ENCODE measurements at regions not wholly inside any gene's neighbourhood (a gene's known extent, or its start where the extent isn't known, plus 50 kb on each side); places are given as distances from the start of the nearest gene placed in this dataset.
"Not testable (repeated sequence)": the region's sequence is repeated elsewhere in the genome, so short reads cannot be mapped to it uniquely, and the experiment has no call there.

GRCh38 chr16:31975826-31976419 lies 102.3 kb downstream of the ZNF267 start:
- CTCF ChIA-PET; H3K36me3 ChIP-seq (ENCODE audit: insufficient read depth, low read length); H3K4me3 ChIP-seq (ENCODE audit: low read length); H3K4me3 Mint-ChIP-seq; H3K4me1 ChIP-seq (ENCODE audit: insufficient read depth, low read length); POLR2A ChIA-PET; H3K36me3 Mint-ChIP-seq; H3K27ac Mint-ChIP-seq; DNase-seq; H3K9me3 Mint-ChIP-seq; H3K27ac ChIP-seq (ENCODE audit: low read depth, low read length); H3K9me3 ChIP-seq (ENCODE audit: low read length); H3K4me1 Mint-ChIP-seq; H3K27me3 Mint-ChIP-seq; H3K27me3 ChIP-seq (ENCODE audit: insufficient read depth, low read length, poor library complexity, severe bottlenecking): not testable (repeated sequence)

- H3K27ac Mint-ChIP-seq; H3K9me3 Mint-ChIP-seq; H3K27me3 ChIP-seq (ENCODE audit: insufficient read depth, low read length, poor library complexity, severe bottlenecking); CTCF ChIA-PET; H3K4me3 ChIP-seq (ENCODE audit: low read length); H3K4me3 Mint-ChIP-seq; H3K9me3 ChIP-seq (ENCODE audit: low read length); H3K36me3 ChIP-seq (ENCODE audit: insufficient read depth, low read length); DNase-seq; H3K4me1 Mint-ChIP-seq; H3K27ac ChIP-seq (ENCODE audit: low read depth, low read length); H3K27me3 Mint-ChIP-seq; H3K36me3 Mint-ChIP-seq; POLR2A ChIA-PET; H3K4me1 ChIP-seq (ENCODE audit: insufficient read depth, low read length): not testable (repeated sequence)
Observed at GRCh38 chr16:31978463-31978862, 104.9 kb downstream of the ZNF267 start.

- H3K9me3 Mint-ChIP-seq; H3K4me1 ChIP-seq (ENCODE audit: insufficient read depth, low read length); H3K36me3 ChIP-seq (ENCODE audit: insufficient read depth, low read length); H3K36me3 Mint-ChIP-seq; H3K4me1 Mint-ChIP-seq; H3K27me3 ChIP-seq (ENCODE audit: insufficient read depth, low read length, poor library complexity, severe bottlenecking); DNase-seq; H3K27ac ChIP-seq (ENCODE audit: low read depth, low read length); H3K4me3 ChIP-seq (ENCODE audit: low read length); H3K27ac Mint-ChIP-seq; H3K9me3 ChIP-seq (ENCODE audit: low read length); POLR2A ChIA-PET; H3K27me3 Mint-ChIP-seq; H3K4me3 Mint-ChIP-seq; CTCF ChIA-PET: not testable (repeated sequence)
Observed at GRCh38 chr16:31981739-31982138, 108.1 kb downstream of the ZNF267 start.

GRCh38 chr16:31982986-31983385 lies 109.4 kb downstream of the ZNF267 start:
- H3K27me3 Mint-ChIP-seq; H3K9me3 Mint-ChIP-seq; H3K36me3 ChIP-seq (ENCODE audit: insufficient read depth, low read length); H3K4me1 Mint-ChIP-seq; H3K9me3 ChIP-seq (ENCODE audit: low read length); H3K27me3 ChIP-seq (ENCODE audit: insufficient read depth, low read length, poor library complexity, severe bottlenecking); H3K27ac Mint-ChIP-seq; H3K27ac ChIP-seq (ENCODE audit: low read depth, low read length); POLR2A ChIA-PET; H3K4me3 Mint-ChIP-seq; DNase-seq; H3K36me3 Mint-ChIP-seq; H3K4me3 ChIP-seq (ENCODE audit: low read length); H3K4me1 ChIP-seq (ENCODE audit: insufficient read depth, low read length); CTCF ChIA-PET: not testable (repeated sequence)

DNA sequence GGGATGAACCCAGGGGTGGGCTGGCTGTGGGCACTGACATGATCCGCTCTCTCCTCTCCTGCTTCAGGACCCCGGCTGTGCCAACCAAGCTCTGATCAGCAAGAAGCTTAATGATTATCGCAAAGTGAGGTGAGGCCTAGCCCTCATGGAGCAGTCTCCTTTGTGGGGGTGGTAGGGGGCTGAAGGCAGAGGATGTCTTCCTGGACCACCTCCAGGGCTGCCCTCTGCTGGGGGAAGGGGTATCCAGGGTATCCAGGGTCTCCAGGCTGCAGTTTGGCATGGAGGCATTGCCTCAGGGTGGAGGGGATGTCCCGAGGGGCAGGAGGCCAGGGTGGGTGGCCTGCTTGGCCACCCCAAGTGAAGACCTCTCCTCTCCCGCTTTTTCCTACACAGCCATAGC lies 110.1 kb downstream of the ZNF267 start:
- H3K36me3 Mint-ChIP-seq; H3K36me3 ChIP-seq (ENCODE audit: insufficient read depth, low read length); H3K4me3 ChIP-seq (ENCODE audit: low read length); POLR2A ChIA-PET; H3K27ac ChIP-seq (ENCODE audit: low read depth, low read length); H3K27me3 ChIP-seq (ENCODE audit: insufficient read depth, low read length, poor library complexity, severe bottlenecking); H3K9me3 ChIP-seq (ENCODE audit: low read length); H3K4me1 ChIP-seq (ENCODE audit: insufficient read depth, low read length); H3K9me3 Mint-ChIP-seq; CTCF ChIA-PET; H3K27ac Mint-ChIP-seq; H3K4me1 Mint-ChIP-seq; DNase-seq; H3K4me3 Mint-ChIP-seq; H3K27me3 Mint-ChIP-seq: not testable (repeated sequence)

- H3K4me1 ChIP-seq (ENCODE audit: insufficient read depth, low read length); H3K27ac ChIP-seq (ENCODE audit: low read depth, low read length); H3K9me3 ChIP-seq (ENCODE audit: low read length); POLR2A ChIA-PET; H3K36me3 Mint-ChIP-seq; H3K4me3 Mint-ChIP-seq; DNase-seq; CTCF ChIA-PET; H3K9me3 Mint-ChIP-seq; H3K27ac Mint-ChIP-seq; H3K27me3 Mint-ChIP-seq; H3K4me3 ChIP-seq (ENCODE audit: low read length); H3K27me3 ChIP-seq (ENCODE audit: insufficient read depth, low read length, poor library complexity, severe bottlenecking); H3K36me3 ChIP-seq (ENCODE audit: insufficient read depth, low read length); H3K4me1 Mint-ChIP-seq: not testable (repeated sequence)
Observed at GRCh38 chr16:31986895-31987294, 113.3 kb downstream of the ZNF267 start.

DNA sequence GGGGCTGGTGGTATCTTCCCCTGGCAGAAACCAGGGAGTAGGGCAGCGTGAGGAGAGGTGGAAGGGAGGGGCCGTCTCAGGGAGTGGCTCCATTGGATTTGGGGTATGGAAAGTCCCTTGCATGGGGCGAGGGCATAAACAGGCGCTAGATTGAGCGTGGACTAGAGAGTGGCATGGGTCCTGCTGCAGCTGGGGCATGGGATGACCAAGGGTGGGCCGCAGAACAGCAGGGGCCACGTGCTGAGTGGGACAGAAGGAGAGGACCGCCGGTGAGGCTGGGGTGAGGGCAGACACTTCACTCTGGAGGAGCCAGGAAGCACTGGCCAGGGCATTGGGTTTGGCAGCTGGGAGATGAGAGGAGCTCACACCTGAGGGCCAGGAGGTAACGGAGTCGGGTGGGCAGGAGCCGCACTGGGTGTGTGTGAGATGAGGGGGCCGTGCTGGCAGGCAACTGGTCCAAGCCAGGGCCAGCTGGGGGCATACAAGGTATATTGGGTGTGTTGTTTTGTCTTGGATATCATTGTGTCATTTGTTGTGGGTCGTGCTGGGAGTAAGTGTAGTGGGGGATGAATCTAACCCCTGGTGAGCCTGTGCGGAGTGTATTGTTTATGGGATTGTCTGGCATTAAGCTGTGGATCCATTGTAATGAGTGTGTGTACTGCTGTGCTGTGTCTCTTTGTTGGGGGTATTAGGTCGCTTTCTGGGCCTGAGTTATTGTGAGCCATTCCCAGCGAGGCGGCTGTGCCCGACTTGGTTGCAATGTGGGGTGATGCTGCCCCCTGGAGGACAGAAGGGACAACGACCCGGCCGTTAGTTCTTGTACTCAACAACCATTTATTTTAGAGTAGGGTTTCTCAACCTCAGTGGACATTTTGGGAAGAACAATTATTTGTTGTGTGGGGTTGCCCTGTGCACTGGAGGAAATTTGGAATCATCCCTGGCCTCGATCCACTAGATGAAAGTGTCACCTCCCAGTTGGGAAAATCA lies 115.3 kb downstream of the ZNF267 start:
- H3K4me3 Mint-ChIP-seq; H3K4me3 ChIP-seq (ENCODE audit: low read length); H3K4me1 ChIP-seq (ENCODE audit: insufficient read depth, low read length); H3K9me3 ChIP-seq (ENCODE audit: low read length); H3K9me3 Mint-ChIP-seq; H3K36me3 Mint-ChIP-seq; H3K27ac ChIP-seq (ENCODE audit: low read depth, low read length); H3K4me1 Mint-ChIP-seq; H3K27me3 Mint-ChIP-seq; POLR2A ChIA-PET; H3K27me3 ChIP-seq (ENCODE audit: insufficient read depth, low read length, poor library complexity, severe bottlenecking); H3K36me3 ChIP-seq (ENCODE audit: insufficient read depth, low read length); CTCF ChIA-PET: not testable (repeated sequence)
- peak; percentile 3 to 70 (median 21) for DNase-seq
- H3K27ac Mint-ChIP-seq: peak overlapping the region in 1 of 8 donors; percentile 46

DNA sequence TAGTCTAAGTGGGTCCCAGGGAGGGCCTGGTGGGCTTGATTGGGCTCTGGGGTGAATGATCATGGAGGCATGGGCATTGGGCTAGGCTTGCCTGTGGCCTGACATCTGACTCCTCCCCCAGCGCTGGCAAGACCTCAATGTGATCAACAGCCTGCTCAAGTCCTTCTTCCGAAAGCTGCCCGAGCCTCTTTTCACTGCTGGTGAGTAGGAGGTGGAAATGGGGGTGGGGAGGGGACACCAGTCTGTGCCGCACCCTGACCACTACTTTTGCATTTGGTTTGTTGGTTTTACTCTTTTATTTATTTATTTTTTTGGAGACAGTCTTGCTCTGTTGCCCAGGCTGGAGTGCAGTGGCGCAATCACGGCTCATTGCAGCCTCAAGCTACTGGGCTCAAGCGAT lies 116.7 kb downstream of the ZNF267 start:
- CTCF ChIA-PET; H3K27ac Mint-ChIP-seq; H3K36me3 ChIP-seq (ENCODE audit: insufficient read depth, low read length); POLR2A ChIA-PET; H3K4me1 ChIP-seq (ENCODE audit: insufficient read depth, low read length); DNase-seq; H3K4me1 Mint-ChIP-seq; H3K9me3 Mint-ChIP-seq; H3K4me3 ChIP-seq (ENCODE audit: low read length); H3K4me3 Mint-ChIP-seq; H3K27me3 ChIP-seq (ENCODE audit: insufficient read depth, low read length, poor library complexity, severe bottlenecking); H3K36me3 Mint-ChIP-seq; H3K27ac ChIP-seq (ENCODE audit: low read depth, low read length); H3K9me3 ChIP-seq (ENCODE audit: low read length); H3K27me3 Mint-ChIP-seq: not testable (repeated sequence)
